Parathyroid adenoma (tissue), 2 donors: ENCODE measurements at regions not wholly inside any gene's neighbourhood (a gene's known extent, or its start where the extent isn't known, plus 50 kb on each side); places are given as distances from the start of the nearest gene placed in this dataset.
A peak's percentile ranks its signal among the peaks of the same experiment; 100 is the strongest.

ENCODE experiments used
- H2AFZ ChIP-seq: fragments of 300-600 bp; sonication (generic); one replicate; pipeline ENCODE4 v1.7.0; 2017; ENCODE audit warnings: antibody characterized with exemption, mild to moderate bottlenecking
- H3K27ac ChIP-seq: fragments of 300-600 bp; sonication (generic); one replicate; pipeline ENCODE4 v1.7.0; 2017
- H3K27me3 ChIP-seq: fragments of 300-600 bp; sonication (generic); one replicate; pipeline ENCODE4 v1.7.0; 2017; ENCODE audit warnings: low read length; ENCODE audit not compliant: control insufficient read depth, insufficient read depth
- H3K36me3 ChIP-seq: fragments of 300-600 bp; sonication (generic); one replicate; pipeline ENCODE4 v1.7.0; 2017; ENCODE audit warnings: low read length; ENCODE audit not compliant: control insufficient read depth, insufficient read depth
- H3K4me1 ChIP-seq: fragments of 300-600 bp; sonication (generic); one replicate; pipeline ENCODE4 v1.7.0; 2017; ENCODE audit warnings: control low read depth
- H3K4me2 ChIP-seq: fragments of 300-600 bp; sonication (generic); one replicate; pipeline ENCODE4 v1.7.0; 2017; ENCODE audit warnings: low read length
- H3K4me3 ChIP-seq: fragments of 300-600 bp; sonication (generic); one replicate; pipeline ENCODE4 v1.7.0; 2017; ENCODE audit warnings: low read depth, low read length
- H3K79me2 ChIP-seq: fragments of 300-600 bp; sonication (generic); one replicate; pipeline ENCODE4 v1.7.0; 2017; ENCODE audit warnings: control low read depth
- H3K9ac ChIP-seq: fragments of 300-600 bp; sonication (generic); one replicate; pipeline ENCODE4 v1.7.0; 2017; ENCODE audit warnings: mild to moderate bottlenecking
- H3K9me3 ChIP-seq: fragments of 300-600 bp; sonication (generic); one replicate; pipeline ENCODE4 v1.7.0; 2017; ENCODE audit warnings: low read length; ENCODE audit not compliant: control insufficient read depth
- CTCF ChIP-seq: fragments of 300-600 bp; sonication (generic); IDR thresholded peaks from one replicate; pipeline ENCODE4 v1.7.0; 2017; ENCODE audit warnings: antibody characterized with exemption, mild to moderate bottlenecking
- donor health status: primary hyperparathyroidism.

- Histone ChIP-seq H3K27me3 (no peaks in the 10 kb centered on the region), H3K79me2 (no peaks in the 10 kb centered on the region), H3K4me3 (no peak overlapping the region), H3K9me3 (no peaks in the 10 kb centered on the region), H3K36me3 (no peaks in the 10 kb centered on the region), H3K4me1 (no peaks in the 10 kb centered on the region), H3K27ac (no peak overlapping the region), H2AFZ (no peak overlapping the region), H3K4me2 (peak overlapping the region; percentile 35), H3K9ac (no peak overlapping the region)
- TF ChIP-seq CTCF = no peak
Observed at GRCh38 chr4:151459375-151459774, 50.4 kb downstream of the FHIP1A start.

DNA sequence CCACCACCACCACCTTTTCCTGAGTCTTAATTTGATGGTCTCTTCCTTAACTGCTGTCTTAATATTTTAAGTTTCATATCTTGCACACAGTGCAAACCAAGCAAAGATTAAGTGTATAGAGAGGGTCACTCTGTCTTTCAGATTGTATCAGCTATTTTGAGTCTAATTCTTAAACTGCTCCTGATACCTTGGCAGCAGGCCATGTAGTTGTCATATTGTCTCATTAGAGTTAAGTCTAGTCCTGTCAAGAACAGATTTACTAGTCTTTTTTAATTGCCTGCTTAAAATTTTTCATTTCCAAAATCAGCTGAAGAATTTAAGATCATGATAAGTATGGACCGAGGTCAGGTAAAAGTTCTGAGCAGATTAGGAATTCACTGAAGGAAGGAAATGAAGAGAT, 51.5 kb downstream of the FHIP1A start:
- Histone ChIP-seq H3K9ac (no peak overlapping the region), H3K4me2 (no peak overlapping the region)
- TF ChIP-seq CTCF = no peak

DNA sequence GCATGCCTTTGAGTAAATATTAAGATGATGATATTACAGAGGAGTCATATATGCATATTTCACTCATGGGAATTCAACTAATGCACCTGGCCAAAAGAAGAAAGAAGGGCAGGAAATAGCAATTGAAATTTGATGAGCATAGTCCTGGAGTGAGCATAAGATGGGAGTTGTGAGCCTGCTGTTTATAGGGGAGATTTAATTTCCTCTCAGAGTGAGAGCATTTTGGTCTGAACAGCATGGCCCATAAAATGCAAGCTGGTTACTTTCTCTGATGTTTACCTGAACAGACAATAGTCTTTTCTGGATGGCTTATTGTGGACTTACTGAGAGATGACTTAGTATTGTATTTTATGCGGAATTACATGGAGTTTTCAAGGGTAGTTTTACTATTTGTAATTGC, 53.6 kb downstream of the FHIP1A start:
- Histone ChIP-seq H3K36me3 (no peaks in the 10 kb centered on the region), H2AFZ (no peak overlapping the region), H3K9me3 (no peaks in the 10 kb centered on the region), H3K79me2 (no peaks in the 10 kb centered on the region), H3K4me2 (no peak overlapping the region), H3K9ac (no peak overlapping the region), H3K27me3 (no peaks in the 10 kb centered on the region), H3K27ac (no peak overlapping the region), H3K4me3 (no peak overlapping the region), H3K4me1 (no peaks in the 10 kb centered on the region)
- TF ChIP-seq CTCF = no peak

More for the DNA sequence above, 51.5 kb downstream of the FHIP1A start:
- no peaks in the 10 kb centered on the region for H3K27me3 ChIP-seq
- H3K27ac ChIP-seq = no peak overlapping the region
- H2AFZ ChIP-seq = no peak overlapping the region
- no peaks in the 10 kb centered on the region for H3K4me1 ChIP-seq
- H3K9me3 ChIP-seq = no peaks in the 10 kb centered on the region
- no peaks in the 10 kb centered on the region for H3K36me3 ChIP-seq
- H3K4me3 ChIP-seq = no peak overlapping the region
- H3K79me2 ChIP-seq = no peaks in the 10 kb centered on the region

DNA sequence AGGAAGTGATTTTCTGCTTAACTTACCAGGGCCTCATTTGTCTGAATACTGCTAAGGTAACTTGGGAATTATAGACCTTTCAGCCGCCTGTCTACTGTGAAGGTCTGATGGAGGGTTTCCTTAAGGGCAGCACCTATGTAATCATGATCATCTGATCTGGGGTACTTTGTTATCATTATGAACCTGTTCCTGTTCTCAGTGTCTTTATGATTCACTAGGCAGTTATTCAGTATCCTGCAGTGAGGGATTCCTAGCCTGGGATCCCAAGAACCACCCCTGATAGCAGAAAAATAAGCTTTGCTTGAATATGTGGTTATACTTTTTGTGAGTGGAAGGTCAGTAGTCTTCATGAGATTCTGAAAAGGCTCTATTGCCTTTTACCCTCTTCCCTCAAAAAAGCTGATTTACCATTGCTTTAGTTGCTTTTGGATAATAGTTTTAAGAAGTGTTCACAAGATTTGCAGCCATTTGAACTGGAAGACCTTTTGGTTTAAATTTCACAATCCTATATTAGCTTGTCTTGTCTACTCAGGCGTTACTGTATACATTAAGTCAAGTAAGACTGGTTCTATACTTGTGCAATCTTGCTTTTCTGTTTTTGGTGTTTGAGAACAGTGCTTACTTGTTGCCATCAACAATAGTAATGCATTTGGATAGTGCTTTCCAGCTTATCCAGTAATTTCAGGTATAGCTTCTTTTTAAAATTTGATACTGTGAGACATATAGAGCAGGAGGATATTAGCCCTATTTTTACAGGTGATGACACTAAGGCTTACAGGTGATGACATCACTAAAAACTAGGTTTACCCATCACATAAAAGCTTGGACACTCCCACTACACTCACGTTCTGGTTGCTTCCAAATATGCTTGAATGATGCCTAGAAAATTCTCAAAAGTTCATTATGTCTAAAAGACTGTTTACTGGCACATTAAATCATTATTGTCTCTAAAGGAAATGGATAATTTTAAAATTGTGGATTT, 60.0 kb downstream of the FHIP1A start:
- Histone ChIP-seq H2AFZ (no peak overlapping the region), H3K4me3 (no peak overlapping the region), H3K4me1 (no peaks in the 10 kb centered on the region), H3K4me2 (no peak overlapping the region), H3K27ac (no peak overlapping the region), H3K9me3 (no peaks in the 10 kb centered on the region), H3K79me2 (no peaks in the 10 kb centered on the region), H3K9ac (no peak overlapping the region), H3K27me3 (no peaks in the 10 kb centered on the region), H3K36me3 (no peaks in the 10 kb centered on the region)
- no peak for TF ChIP-seq CTCF

DNA sequence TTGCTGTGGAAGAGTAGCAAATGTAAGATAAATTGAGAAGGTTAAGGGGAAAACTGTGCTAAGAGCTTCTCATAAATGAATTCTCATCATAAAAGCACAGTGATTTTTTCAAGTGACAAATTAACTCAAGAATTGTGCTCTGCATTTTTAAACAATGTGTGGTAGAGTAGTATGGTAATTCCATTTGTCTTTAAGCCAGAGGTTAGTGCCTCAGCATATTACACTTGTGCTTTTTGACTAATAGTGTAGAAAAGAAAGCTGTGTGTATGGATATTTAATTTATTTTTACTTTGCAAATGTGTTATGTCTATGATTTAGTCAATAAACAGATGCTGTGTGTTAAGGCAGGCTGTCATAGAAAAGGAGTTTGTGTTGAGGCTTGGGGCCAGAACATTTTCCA, 61.0 kb downstream of the FHIP1A start:
- Histone ChIP-seq H3K9me3 (no peaks in the 10 kb centered on the region), H3K36me3 (no peaks in the 10 kb centered on the region), H3K9ac (no peak overlapping the region), H3K4me2 (no peak overlapping the region), H3K27ac (no peak overlapping the region), H3K27me3 (no peaks in the 10 kb centered on the region), H3K4me3 (no peak overlapping the region), H3K4me1 (no peaks in the 10 kb centered on the region), H3K79me2 (no peaks in the 10 kb centered on the region), H2AFZ (no peak overlapping the region)
- TF ChIP-seq CTCF = no peak
